Epithelial cell of prostate (primary cell): ENCODE measurements at regions not wholly inside any gene's neighbourhood (a gene's known extent, or its start where the extent isn't known, plus 50 kb on each side); places are given as distances from the start of the nearest gene placed in this dataset.
A peak's percentile ranks its signal among the peaks of the same experiment; 100 is the strongest.
"Not testable (repeated sequence)": the region's sequence is repeated elsewhere in the genome, so short reads cannot be mapped to it uniquely, and the experiment has no call there.

Experiments
- DNase-seq: peaks from one replicate; pipeline ENCODE4 v3.0.0-alpha.2; 2011; ENCODE audit warnings: low read depth, low spot score
- H3K27ac ChIP-seq: fragments of 450-650 bp; 2 replicates; pipeline ENCODE4 v1.5.1; 2017; ENCODE audit warnings: mild to moderate bottlenecking

DNA sequence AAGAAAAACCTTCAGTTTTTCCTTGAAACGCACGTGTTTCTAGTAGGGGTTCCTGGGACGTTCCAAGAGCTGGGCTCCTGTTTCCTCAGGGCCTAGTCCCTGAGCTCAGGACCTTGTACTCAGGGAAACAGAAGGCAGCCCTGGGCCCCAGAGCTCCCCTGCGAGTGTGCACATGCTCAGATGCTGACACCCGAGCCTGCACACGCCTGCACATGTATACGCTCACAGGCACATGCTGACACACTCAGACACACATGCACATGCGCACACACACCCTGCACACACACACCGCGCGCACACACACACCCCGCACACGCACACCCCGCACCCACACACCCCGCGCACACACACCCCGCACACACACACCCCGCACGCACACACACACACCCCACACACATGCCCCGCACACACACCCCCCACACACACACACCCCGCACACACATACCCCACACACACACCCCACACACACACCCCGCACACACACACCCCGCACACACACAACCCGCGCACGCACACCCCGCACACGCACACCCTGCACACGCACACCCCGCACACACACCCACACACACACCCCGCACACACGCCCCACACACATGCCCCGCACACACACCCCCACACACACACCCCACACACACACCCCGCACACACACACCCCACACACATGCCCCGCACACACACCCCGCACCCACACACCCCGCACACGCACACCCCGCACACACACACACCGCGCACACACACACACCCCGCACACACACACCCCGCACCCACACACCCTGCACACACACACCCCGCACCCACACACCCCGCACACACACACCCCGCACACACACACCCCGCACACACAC is 52.2 kb downstream of the CALML3 start:
- no peak overlapping the region for H3K27ac ChIP-seq

GRCh38 chr10:5580038-5580428 is 55.3 kb downstream of the CALML3 start:
- not testable (repeated sequence) for DNase-seq
- H3K27ac ChIP-seq, result peak overlapping the region; percentile 35

More for the DNA sequence above, 52.2 kb downstream of the CALML3 start:
- DNase-seq, result no peak

DNA sequence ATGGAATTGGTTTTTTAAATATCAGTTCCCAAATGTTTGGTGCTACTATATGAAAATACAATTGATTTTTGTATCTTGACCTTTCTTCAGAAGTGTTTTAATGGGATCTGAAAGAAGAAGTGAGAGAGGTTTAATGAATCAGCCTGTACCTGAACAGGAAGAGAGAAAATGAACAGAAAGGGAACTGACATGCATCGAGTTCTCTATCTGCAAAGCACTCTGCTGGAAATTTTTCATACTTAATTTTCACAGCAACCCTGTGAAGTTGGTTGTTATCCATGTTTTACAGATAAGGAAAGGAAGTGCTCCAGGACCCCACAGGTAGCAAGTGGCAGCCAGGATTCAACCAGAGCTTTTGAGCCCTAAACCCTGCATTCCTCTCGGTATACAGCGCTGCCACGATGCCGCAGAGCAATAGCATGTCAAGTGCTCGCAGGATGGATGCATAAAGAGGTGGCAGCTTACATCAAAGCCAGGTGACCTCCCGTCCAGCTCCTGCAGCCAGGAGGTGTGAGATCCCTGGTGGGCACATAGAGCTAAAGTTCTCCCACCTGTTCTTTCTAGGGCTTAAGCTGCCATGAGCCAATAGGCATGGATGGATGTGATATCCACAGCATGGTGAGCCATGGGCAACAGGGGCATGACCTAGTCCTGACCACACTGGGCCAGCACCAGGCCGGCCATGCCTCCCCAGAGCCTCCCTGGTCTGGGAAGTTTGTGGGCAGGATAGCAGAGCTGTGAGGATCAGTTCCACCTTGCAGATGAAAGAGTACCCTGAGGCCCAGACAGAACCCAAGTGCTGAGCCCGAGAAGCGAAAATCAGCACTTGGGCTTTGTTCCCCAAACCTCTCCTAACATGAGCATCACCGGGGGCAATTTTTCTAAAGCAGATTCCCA is 57.2 kb downstream of the CALML3 start:
- no peak for DNase-seq

GRCh38 chr10:5582736-5583135 is 58.0 kb downstream of the CALML3 start:
- peak overlapping the region; percentile 97 for H3K27ac ChIP-seq
- no peak for DNase-seq

More for the DNA sequence above, 57.2 kb downstream of the CALML3 start:
- H3K27ac ChIP-seq, result no peak overlapping the region

DNA sequence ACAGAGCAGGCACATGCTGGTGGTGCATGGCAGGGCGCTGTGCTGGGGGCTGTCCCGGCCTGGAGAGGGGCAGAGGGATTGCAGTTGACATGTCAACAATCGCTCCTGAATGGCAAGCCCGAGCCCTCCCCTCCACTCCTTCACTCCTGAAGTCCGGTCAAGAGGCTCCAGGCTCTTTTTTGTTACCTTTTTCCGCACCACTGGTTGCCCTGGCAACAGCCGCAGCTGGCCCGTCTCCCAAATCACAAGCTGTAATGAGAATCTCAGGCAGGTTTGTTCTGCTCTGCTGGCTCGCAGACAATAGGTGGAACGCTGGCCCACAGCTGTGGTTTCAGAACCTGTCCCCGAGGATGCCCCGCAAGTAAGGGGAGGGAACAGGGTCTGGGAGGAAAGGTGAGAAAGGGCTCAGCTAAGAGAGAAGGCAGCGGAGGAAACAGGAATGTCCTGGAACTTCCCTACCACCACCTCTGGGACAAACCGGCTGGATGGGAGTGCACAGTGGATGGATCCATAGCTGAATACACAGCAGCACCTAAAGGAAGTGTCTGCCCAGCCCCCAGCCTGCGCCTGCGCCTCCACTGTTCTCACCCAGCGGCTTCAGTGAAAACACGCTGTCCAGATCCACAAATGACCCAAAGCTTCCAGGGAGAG is 58.9 kb downstream of the CALML3 start:
- peak overlapping the region; percentile 97 for H3K27ac ChIP-seq
- peak; percentile 62 for DNase-seq

DNA sequence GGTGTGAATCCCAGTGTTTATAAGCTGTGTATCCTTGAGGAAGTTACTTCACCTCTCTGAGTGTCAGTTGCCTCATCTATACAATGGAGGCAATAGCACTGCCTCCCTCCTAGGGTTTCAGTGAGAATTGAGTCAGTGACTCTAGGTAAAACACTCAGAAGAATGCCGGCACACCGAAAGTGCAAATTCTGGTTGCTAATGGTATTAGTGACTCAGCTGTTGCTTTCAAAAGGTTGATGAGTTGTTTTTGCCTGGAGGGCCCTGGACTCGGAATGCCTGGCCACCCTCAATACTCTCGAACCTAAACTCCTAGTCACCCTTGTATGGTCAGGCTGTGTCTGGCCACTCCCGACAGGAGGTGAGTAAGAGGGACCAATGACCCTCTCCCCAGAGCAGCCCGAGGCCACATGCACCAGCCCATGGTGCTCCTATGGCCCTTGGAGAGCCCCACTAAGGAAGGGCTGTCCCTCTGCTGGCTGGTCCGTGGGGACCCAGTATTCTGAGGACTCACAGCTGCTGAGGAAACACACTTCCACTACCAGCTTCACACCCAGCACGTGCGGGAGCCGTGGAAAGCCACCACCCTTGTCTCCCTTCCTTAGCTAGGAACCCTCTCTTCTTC is 60.2 kb downstream of the CALML3 start:
- H3K27ac ChIP-seq, result peak overlapping the region; percentile 97
- peak; percentile 99 for DNase-seq

- DNase-seq, result no peak
- peak overlapping the region; percentile 97 for H3K27ac ChIP-seq
These were observed 60.9 kb downstream of the CALML3 start for GRCh38 chr10:5585517-5586206.

DNA sequence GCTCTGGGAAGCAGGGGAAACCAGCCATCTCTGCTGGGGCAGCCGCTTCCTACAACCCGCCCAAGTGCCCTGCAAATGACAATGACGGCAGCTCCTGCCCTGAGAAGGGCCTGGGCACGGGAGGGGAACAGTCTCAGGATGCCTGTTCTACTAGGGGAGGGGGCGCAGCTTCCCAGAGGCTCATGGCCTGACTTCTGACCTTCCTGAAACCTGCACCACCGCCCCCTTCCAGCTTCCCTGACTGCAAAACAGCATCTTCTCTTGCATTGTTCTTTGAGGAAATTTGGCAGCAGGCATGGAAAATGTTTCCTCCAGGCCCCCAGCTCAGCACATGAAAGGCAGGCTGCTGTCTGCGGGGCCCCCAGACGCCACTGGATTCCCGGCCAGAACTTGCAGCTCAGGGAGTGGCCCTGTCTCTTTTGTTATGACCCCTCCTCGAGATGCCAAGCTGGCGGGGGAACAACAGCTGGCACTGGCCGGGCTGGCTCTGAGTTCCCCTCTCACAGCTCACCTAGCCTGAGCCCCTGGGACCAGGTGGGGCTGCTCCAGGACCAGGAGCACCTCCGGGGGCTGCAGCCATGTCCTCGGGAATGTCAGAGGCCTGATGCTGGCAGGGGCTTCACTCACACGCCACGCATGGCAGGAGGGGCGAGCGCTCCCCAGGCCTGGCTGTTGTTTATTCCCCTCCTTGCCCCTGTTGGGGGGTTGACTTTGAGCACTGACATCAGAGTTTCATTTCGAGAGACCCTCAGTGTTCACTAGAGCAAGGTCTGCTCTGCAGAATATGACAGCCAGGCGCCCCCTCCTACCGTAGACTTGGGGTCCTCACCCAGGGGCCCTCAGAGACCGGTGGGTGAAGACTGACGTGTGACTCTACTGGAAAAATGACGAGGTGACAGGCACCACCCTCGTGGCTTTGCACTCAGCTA is 62.7 kb downstream of the CALML3 start:
- no peak overlapping the region for H3K27ac ChIP-seq
- DNase-seq, result no peak

DNA sequence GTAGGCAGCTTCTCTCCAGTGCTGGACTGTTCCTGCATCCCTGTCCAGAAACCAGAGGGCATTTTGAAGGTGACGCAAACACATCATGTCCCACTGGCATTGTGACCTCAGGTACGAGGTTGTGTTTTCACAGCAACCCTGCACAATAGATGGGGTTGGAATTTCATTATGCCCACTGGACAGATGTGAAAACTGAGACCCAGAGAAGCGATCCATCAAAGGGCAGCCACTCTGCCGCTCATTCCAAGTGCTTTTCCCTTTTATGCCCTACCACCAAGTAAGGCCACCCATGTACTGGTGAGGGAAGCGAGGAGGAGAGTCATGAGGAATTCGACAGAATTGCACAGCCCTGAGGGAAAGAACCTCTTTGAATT is 63.3 kb downstream of the CALML3 start:
- DNase-seq, result no peak
- no peak overlapping the region for H3K27ac ChIP-seq

DNA sequence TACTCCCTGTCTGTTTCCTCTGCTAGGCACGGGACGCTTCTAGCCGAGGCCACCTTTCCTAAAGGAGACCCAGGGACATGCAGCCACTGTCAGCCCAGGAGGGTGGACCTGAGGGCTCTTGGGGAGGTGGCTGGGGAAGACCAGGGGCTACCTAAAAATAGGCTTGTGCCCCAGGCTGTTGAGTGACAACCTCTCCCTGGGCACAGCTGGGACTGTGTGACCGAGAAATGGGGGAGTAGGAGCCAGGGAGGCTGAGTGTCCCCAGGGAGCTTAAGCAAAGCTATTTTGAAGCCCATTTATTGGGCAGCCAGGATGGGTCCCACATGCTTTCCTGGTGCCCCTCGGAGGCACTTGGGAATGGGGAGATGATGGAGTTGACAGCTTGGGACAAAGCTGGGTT is 63.8 kb downstream of the CALML3 start:
- DNase-seq, result no peak
- no peak overlapping the region for H3K27ac ChIP-seq
